Panc1 (cell line): ENCODE measurements at regions not wholly inside any gene's neighbourhood (a gene's known extent, or its start where the extent isn't known, plus 50 kb on each side); places are given as distances from the start of the nearest gene placed in this dataset.

Source experiments
- ATAC-seq: fragments of 200-7000 bp; cut with Tn5 transposase; 2 replicates; pipeline ENCODE4 v1.9.1; 2020; ENCODE audit warnings: mild to moderate bottlenecking, moderate library complexity
- BruUV-seq: library from RNA; stranded (reverse); fragments of 400-500 nt; replicated peaks from 2 replicates; lab custom pipeline; 2021; lab: Mats Ljungman, UMichigan
- CTCF ChIA-PET: fragments of 300-600 bp; sonication (Branson Sonifier 250); formaldehyde crosslinking; loops from one replicate; lab custom pipeline; 2022; ENCODE audit warnings: antibody characterized with exemption; lab: Charles Lee
- POLR2A ChIA-PET: fragments of 300-600 bp; sonication (Branson Sonifier 250); formaldehyde crosslinking; loops from one replicate; lab custom pipeline; 2022; ENCODE audit warnings: antibody characterized with exemption; lab: Charles Lee
- DNase-seq: peaks from one replicate; pipeline ENCODE4 v3.0.0-alpha.2; 2010; ENCODE audit warnings: low read depth, low spot score
- H3K27ac ChIP-seq: 2 replicates; pipeline ENCODE4 v1.5.1; 2011; ENCODE audit warnings: mild to moderate bottlenecking, low read length, inconsistent platforms
- H3K27me3 ChIP-seq: fragments of 200-500 bp; sonication (Bioruptor generic); 2 replicates; pipeline ENCODE4 v1.6.0; 2014; ENCODE audit warnings: low read length, inconsistent platforms; ENCODE audit not compliant: control insufficient read depth, insufficient read depth
- H3K36me3 ChIP-seq: fragments of 200-500 bp; sonication (Bioruptor generic); 2 replicates; pipeline ENCODE4 v1.5.1; 2014; ENCODE audit warnings: inconsistent platforms, mild to moderate bottlenecking, low read length, moderate library complexity; ENCODE audit not compliant: control insufficient read depth, insufficient read depth
- H3K4me1 ChIP-seq: 2 replicates; pipeline ENCODE4 v1.5.1; 2011; ENCODE audit warnings: inconsistent platforms, mild to moderate bottlenecking, low read length, moderate library complexity; ENCODE audit not compliant: control insufficient read depth, insufficient read depth
- H3K4me3 ChIP-seq, 2 experiments: 2 replicates each; pipeline ENCODE4 v1.5.1; 2011 to 2012; ENCODE audit warnings: low read depth in 2 of 2, low read length in 2 of 2, mild to moderate bottlenecking in 2 of 2, inconsistent platforms in 1 of 2, moderate library complexity in 1 of 2
- H3K9me3 ChIP-seq: fragments of 200-500 bp; sonication (Bioruptor generic); 2 replicates; pipeline ENCODE4 v1.5.1; 2014; ENCODE audit warnings: low read depth, mild to moderate bottlenecking, inconsistent platforms, low read length, moderate library complexity; ENCODE audit not compliant: control insufficient read depth, insufficient read depth
- POLR2AphosphoS5 ChIP-seq: IDR thresholded peaks from 2 replicates; pipeline ENCODE4 v1.6.1; 2012; ENCODE audit warnings: mild to moderate bottlenecking, low read depth, low read length, moderate library complexity
- SIN3A ChIP-seq: IDR thresholded peaks from 2 replicates; pipeline ENCODE4 v1.6.1; 2012; ENCODE audit warnings: low read depth, mild to moderate bottlenecking, low read length, moderate library complexity, borderline replicate concordance; ENCODE audit not compliant: insufficient read depth
- TCF7L2 ChIP-seq: IDR thresholded peaks from 2 replicates; pipeline ENCODE4 v1.6.1; 2011; ENCODE audit warnings: mild to moderate bottlenecking, low read depth, low read length, inconsistent platforms
- in situ Hi-C: cut with HindIII; loops from 2 replicates; pipeline ENCODE4 v1.10.0; 2016; ENCODE audit warnings: low sequenced_read_pairs, low pct_unique_long_range_greater_than_20kb
- intact Hi-C: fragments of 100-400 bp; cut with micrococcal nuclease; formaldehyde crosslinking; loops from one replicate; pipeline ENCODE4 v1.10.0; 2022; ENCODE audit not compliant: unreplicated experiment
- TF ChIP-seq, protein P1 (sequence below): fragments of 450-650 bp; IDR thresholded peaks from 2 replicates; pipeline ENCODE4 v1.5.1; 2017; ENCODE audit warnings: mild to moderate bottlenecking
- TF ChIP-seq, protein P2 (sequence below), 2 experiments: IDR thresholded peaks; 2 replicates each; pipeline ENCODE4 v1.6.1; 2011 to 2012; ENCODE audit warnings: low read depth in 2 of 2, control low read depth in 1 of 2, low read length in 1 of 2, mild to moderate bottlenecking in 1 of 2, moderate library complexity in 1 of 2; ENCODE audit not compliant: insufficient read depth in 1 of 2

DNA sequence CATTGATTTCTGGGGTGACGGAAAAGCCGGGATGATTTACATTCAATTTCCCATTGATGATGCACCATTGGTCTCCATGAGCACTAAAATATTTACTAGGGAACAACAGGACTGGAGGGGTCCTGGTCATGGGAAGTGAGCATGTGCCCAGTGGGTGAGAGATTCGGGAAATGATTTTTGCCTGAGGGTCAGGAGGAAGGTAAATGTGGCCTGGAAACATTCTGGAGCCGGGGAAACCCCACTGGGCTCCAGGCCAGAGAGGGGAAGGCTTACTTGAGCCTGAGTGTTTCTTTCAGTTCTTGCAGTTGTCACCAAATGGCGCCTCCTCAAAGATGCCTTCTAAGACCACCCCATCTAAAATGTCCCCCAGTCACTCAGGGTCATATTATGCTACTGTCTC lies 532.3 kb upstream of the TBX3 start:
- H3K9me3 ChIP-seq, result no peaks in the 10 kb centered on the region
- CTCF ChIA-PET, result no interaction called here
- no peak for DNase-seq
- BruUV-seq, result no TSS peak
- no peak for ATAC-seq
- H3K36me3 ChIP-seq, result no peaks in the 10 kb centered on the region
- no peak overlapping the region for H3K27ac ChIP-seq
- POLR2A ChIA-PET, result no interaction called here
- no peak overlapping the region for H3K4me3 ChIP-seq
- TF ChIP-seq, protein P1, sequence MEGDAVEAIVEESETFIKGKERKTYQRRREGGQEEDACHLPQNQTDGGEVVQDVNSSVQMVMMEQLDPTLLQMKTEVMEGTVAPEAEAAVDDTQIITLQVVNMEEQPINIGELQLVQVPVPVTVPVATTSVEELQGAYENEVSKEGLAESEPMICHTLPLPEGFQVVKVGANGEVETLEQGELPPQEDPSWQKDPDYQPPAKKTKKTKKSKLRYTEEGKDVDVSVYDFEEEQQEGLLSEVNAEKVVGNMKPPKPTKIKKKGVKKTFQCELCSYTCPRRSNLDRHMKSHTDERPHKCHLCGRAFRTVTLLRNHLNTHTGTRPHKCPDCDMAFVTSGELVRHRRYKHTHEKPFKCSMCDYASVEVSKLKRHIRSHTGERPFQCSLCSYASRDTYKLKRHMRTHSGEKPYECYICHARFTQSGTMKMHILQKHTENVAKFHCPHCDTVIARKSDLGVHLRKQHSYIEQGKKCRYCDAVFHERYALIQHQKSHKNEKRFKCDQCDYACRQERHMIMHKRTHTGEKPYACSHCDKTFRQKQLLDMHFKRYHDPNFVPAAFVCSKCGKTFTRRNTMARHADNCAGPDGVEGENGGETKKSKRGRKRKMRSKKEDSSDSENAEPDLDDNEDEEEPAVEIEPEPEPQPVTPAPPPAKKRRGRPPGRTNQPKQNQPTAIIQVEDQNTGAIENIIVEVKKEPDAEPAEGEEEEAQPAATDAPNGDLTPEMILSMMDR, result no peak
- TF ChIP-seq SIN3A, result no peak
- TF ChIP-seq, protein P2, sequence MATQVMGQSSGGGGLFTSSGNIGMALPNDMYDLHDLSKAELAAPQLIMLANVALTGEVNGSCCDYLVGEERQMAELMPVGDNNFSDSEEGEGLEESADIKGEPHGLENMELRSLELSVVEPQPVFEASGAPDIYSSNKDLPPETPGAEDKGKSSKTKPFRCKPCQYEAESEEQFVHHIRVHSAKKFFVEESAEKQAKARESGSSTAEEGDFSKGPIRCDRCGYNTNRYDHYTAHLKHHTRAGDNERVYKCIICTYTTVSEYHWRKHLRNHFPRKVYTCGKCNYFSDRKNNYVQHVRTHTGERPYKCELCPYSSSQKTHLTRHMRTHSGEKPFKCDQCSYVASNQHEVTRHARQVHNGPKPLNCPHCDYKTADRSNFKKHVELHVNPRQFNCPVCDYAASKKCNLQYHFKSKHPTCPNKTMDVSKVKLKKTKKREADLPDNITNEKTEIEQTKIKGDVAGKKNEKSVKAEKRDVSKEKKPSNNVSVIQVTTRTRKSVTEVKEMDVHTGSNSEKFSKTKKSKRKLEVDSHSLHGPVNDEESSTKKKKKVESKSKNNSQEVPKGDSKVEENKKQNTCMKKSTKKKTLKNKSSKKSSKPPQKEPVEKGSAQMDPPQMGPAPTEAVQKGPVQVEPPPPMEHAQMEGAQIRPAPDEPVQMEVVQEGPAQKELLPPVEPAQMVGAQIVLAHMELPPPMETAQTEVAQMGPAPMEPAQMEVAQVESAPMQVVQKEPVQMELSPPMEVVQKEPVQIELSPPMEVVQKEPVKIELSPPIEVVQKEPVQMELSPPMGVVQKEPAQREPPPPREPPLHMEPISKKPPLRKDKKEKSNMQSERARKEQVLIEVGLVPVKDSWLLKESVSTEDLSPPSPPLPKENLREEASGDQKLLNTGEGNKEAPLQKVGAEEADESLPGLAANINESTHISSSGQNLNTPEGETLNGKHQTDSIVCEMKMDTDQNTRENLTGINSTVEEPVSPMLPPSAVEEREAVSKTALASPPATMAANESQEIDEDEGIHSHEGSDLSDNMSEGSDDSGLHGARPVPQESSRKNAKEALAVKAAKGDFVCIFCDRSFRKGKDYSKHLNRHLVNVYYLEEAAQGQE (IDR thresholded peaks at IDR 0.05; ENCODE audit: insufficient read depth in 1 of 2, low read depth in 2 of 2, low read length in 1 of 2), result no peak
- TF ChIP-seq TCF7L2, result no peak
- no peak for TF ChIP-seq POLR2AphosphoS5
- no peaks in the 10 kb centered on the region for H3K27me3 ChIP-seq
- intact Hi-C loops (no loop called here), in situ Hi-C loops (no loop called here)
- no peaks in the 10 kb centered on the region for H3K4me1 ChIP-seq

DNA sequence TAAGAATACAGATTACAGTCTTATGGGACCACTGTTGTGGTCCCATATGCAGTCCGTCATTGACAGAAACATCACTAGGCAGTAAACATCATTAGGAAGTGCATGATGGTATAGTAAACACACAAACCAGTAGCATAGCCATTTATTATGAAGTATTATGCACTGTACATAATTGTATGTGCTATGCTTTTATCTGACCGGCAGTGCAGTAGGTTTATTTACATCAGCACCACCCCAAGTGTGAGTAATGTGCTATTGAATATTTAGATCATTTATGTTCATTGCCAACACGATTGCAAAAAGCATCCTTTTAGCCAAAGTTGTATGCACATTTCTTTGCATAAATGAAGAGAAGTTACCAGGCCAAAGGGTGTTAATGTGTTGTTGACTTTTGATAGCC lies 531.6 kb upstream of the TBX3 start:
- H3K9me3 ChIP-seq, result no peaks in the 10 kb centered on the region
- no peaks in the 10 kb centered on the region for H3K36me3 ChIP-seq
- H3K4me1 ChIP-seq, result no peaks in the 10 kb centered on the region
- H3K27me3 ChIP-seq, result no peaks in the 10 kb centered on the region
- ChIA-PET CTCF (no interaction called here), POLR2A (no interaction called here)
- in situ Hi-C loops (no loop called here), intact Hi-C loops (no loop called here)
- no TSS peak for BruUV-seq
- H3K27ac ChIP-seq, result no peak overlapping the region
- ATAC-seq (no peak), DNase-seq (no peak)
- no peak for TF ChIP-seq TCF7L2
- no peak for TF ChIP-seq POLR2AphosphoS5
- TF ChIP-seq, protein P1, result no peak
- TF ChIP-seq SIN3A, result no peak
- TF ChIP-seq, protein P2 (IDR thresholded peaks at IDR 0.05; ENCODE audit: insufficient read depth in 1 of 2, low read depth in 2 of 2, low read length in 1 of 2), result no peak
- H3K4me3 ChIP-seq, result no peak overlapping the region
